Neural crest cell (in vitro differentiated cells): ENCODE measurements at regions not wholly inside any gene's neighbourhood (a gene's known extent, or its start where the extent isn't known, plus 50 kb on each side); places are given as distances from the start of the nearest gene placed in this dataset.
"Not testable (repeated sequence)": the region's sequence is repeated elsewhere in the genome, so short reads cannot be mapped to it uniquely, and the experiment has no call there.

Source experiments
- DNase-seq: peaks from one replicate; pipeline ENCODE4 v3.0.0; 2021; ENCODE audit warnings: low read depth, mixed read lengths, low spot score
- H3K27ac Mint-ChIP-seq: one replicate; pipeline ENCODE4 v1.8.0; 2021; ENCODE audit warnings: mild to moderate bottlenecking, mixed read lengths; ENCODE audit not compliant: unreplicated experiment
- H3K27me3 Mint-ChIP-seq: 2 replicates; pipeline ENCODE4 v1.8.0; 2021; ENCODE audit warnings: low read depth, mild to moderate bottlenecking, mixed read lengths
- H3K36me3 Mint-ChIP-seq: 2 replicates; pipeline ENCODE4 v1.8.0; 2021; ENCODE audit warnings: low read depth, mild to moderate bottlenecking, mixed read lengths
- H3K4me1 Mint-ChIP-seq: 2 replicates; pipeline ENCODE4 v1.8.0; 2021; ENCODE audit warnings: mixed read lengths
- H3K4me3 Mint-ChIP-seq: one replicate; pipeline ENCODE4 v1.8.0; 2021; ENCODE audit warnings: mild to moderate bottlenecking, mixed read lengths
- H3K9me3 Mint-ChIP-seq: 2 replicates; pipeline ENCODE4 v1.8.0; 2021; ENCODE audit warnings: mixed read lengths

DNA sequence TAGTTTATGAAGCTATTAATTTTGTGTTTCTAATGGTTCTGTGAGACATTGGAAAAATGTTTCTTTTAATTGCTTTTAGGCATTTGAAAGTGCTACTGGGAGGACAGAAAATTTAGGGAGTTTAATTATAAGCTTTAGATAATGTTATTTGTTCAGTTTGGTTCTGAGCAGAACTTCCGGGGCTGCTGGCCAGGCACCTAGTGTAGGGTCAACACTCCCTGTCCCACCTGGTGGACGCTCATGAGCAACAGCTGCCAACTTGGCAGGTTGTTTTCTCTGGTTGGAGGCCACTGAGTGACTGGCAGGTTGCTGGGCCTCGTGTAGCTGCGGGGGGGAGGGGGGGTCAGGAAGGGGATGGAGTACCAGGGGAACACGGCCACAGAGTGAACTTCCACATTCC lies 250.2 kb downstream of the RTP5 start:
- not testable (repeated sequence) for H3K4me3 Mint-ChIP-seq, H3K9me3 Mint-ChIP-seq, H3K27ac Mint-ChIP-seq, H3K36me3 Mint-ChIP-seq, H3K27me3 Mint-ChIP-seq, H3K4me1 Mint-ChIP-seq, DNase-seq

DNA sequence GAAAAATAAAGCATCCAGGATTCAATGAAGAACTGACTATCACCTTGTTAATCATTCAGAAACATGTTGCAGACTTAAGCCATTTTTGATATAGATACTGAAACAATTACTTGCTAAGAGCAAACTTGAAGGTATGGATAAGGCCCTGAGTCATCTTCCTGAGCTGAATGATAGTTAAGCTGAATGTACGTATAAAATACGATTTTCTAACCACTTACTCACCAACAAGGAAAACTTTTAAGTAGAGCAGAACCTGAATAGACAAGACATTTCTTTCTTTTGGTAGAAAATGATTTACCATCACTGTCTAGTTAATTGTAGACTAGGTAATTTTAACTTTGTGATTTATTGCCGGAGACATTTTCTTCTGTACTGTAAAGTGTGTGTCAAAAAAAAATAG lies 261.2 kb downstream of the RTP5 start:
- not testable (repeated sequence) for H3K9me3 Mint-ChIP-seq, H3K27me3 Mint-ChIP-seq, H3K36me3 Mint-ChIP-seq, H3K4me1 Mint-ChIP-seq, H3K4me3 Mint-ChIP-seq, H3K27ac Mint-ChIP-seq, DNase-seq

DNA sequence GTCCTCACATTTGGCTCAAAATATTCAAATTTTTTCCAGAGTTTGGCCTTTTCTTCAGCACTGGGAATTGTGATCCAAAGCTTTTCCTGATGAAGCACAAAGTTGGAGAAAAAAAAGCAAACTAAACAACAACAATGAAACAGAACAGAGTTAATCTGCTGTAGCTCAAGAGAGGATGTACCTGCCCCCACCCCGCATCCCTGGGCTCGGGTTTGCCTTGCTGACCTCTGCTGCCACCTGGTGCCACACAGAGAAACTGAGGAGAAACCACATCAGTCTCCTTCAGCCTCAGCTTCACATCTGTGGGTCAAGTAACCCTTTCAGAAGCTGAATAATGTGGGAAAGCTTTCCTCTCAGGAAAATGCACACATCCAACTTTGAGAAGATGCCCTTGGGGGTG lies 290.4 kb downstream of the RTP5 start:
- not testable (repeated sequence) for H3K27me3 Mint-ChIP-seq, H3K27ac Mint-ChIP-seq, H3K4me3 Mint-ChIP-seq, DNase-seq, H3K36me3 Mint-ChIP-seq, H3K4me1 Mint-ChIP-seq, H3K9me3 Mint-ChIP-seq

DNA sequence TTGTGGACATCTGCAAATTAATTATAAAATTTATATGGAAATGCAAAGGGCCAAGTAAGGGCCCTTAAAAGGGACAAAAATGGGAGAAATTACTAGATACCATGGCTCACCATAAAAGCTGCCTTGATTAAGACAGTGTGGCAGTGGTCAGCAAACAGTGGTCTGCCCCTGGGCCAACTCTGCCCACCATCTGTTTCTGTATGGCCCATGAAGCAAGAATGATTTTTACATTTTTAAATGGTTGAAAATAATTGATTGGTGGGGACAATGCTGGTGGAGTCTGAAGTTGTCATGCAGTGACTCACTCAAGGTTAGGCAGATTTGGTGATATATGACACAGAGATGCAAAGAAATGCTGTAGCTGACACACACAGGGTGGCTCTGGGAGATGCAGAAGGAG lies 295.6 kb downstream of the RTP5 start:
- not testable (repeated sequence) for H3K27me3 Mint-ChIP-seq, H3K36me3 Mint-ChIP-seq, H3K4me3 Mint-ChIP-seq, H3K4me1 Mint-ChIP-seq, H3K9me3 Mint-ChIP-seq, DNase-seq, H3K27ac Mint-ChIP-seq

DNA sequence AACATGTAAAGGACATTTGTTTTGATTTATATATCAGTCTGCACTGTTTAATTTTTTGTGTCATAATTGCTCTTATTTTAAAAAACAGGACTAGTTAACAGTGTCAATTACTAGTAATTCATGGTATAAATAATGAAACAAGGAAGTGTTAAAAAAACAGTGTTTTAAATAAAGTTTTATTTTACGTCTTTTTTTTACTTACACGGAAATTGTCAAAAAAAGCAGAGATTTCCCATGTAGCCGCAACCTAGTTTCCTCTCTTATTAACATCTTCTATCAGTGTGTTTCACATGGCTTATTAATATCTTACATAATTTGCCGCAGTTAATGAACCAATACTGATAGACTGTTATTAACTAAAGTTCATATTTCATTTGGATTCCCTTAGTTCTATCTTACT lies 301.8 kb downstream of the RTP5 start:
- not testable (repeated sequence) for DNase-seq, H3K4me1 Mint-ChIP-seq, H3K27me3 Mint-ChIP-seq, H3K36me3 Mint-ChIP-seq, H3K27ac Mint-ChIP-seq, H3K4me3 Mint-ChIP-seq, H3K9me3 Mint-ChIP-seq
